ENCODE measurements at regions not wholly inside any gene's neighbourhood (a gene's known extent, or its start where the extent isn't known, plus 50 kb on each side); places are given as distances from the start of the nearest gene placed in this dataset.
"Not testable (repeated sequence)": the region's sequence is repeated elsewhere in the genome, so short reads cannot be mapped to it uniquely, and the experiment has no call there.

DNA sequence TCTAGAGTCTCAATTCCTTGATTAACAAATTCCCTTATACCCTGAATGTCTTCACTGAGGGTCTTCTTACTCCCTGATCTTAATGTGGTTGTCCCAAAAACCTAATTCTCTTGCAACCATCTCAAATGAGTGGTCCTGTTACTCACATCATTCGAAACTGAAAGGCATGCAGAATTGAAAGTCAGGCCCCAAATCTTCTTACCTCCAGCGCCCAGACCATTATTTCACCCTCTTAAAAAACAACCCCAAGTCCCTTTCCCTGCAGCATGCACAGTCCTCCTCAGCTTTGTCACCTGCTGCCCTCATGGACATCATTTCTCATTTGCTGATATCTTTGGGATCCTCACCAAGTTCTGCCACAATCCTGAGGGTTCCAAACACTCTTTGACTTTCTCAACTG lies 230.1 kb downstream of the SEC16B start:
- DNase-seq (ENCODE audit: extremely low read depth, low read depth, low spot score), result no peak

DNA sequence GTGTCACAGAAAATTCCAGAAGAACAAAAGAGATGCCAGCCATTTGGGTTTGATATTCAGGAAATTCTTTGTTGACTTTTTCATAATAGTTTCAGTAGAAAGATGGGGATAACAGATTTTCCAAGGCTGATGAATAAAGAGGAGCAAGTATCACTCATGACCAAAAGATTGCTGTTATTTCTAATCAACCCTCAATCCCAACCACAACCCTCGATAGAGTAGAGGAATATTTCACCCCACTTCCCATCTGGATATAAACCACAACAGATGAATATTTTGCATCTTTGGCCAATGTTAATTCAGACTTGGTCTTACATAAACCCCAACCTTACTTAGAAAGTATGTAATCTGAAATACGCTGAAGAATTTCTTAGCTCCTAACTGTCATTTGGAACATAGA lies 232.4 kb downstream of the SEC16B start:
- DNase-seq (ENCODE audit: extremely low read depth, low read depth, low spot score), result no peak

DNA sequence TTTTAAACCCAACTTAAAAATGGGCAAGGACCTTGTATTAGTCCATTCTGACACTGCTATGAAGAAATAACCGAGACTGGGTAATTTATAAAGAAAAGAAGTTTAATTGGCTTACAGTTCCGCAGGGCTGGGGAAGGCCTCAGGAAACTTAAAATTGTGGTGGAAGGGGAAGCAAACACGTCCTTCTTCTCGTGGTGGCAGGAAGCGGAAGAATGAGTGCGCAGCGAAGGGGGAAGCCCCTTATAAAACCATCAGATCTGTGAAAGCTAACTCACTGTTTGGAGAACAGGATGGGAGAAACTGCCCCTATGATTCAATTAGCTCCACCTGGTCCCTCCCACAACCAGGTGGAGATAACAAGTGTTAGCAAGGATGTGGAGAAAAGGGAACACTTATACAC lies 237.7 kb downstream of the SEC16B start:
- no peak for DNase-seq (ENCODE audit: extremely low read depth, low read depth, low spot score)

- DNase-seq (ENCODE audit: extremely low read depth, low read depth, low spot score), result no peak
Observed at GRCh38 chr1:177729646-177730045, 240.2 kb downstream of the SEC16B start.

DNA sequence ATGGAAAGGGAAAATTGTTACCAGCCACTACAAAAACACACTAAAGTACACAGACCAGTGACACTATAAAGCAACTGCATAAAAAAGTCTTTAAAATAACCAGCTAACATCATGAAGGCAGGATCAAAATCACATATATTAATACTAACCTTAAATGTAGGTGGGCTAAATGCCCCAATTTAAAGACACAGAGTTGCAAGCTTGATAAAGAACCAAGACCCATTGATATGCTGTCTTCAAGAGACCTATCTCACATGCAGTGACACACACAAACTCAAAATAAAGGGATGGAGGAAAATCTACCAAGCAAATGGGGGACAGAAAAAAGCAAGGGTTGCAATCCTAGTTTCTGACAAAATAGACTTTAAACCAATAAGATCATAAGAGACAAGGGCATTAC lies 246.3 kb downstream of the SEC16B start:
- no peak for DNase-seq (ENCODE audit: extremely low read depth, low read depth, low spot score)

DNA sequence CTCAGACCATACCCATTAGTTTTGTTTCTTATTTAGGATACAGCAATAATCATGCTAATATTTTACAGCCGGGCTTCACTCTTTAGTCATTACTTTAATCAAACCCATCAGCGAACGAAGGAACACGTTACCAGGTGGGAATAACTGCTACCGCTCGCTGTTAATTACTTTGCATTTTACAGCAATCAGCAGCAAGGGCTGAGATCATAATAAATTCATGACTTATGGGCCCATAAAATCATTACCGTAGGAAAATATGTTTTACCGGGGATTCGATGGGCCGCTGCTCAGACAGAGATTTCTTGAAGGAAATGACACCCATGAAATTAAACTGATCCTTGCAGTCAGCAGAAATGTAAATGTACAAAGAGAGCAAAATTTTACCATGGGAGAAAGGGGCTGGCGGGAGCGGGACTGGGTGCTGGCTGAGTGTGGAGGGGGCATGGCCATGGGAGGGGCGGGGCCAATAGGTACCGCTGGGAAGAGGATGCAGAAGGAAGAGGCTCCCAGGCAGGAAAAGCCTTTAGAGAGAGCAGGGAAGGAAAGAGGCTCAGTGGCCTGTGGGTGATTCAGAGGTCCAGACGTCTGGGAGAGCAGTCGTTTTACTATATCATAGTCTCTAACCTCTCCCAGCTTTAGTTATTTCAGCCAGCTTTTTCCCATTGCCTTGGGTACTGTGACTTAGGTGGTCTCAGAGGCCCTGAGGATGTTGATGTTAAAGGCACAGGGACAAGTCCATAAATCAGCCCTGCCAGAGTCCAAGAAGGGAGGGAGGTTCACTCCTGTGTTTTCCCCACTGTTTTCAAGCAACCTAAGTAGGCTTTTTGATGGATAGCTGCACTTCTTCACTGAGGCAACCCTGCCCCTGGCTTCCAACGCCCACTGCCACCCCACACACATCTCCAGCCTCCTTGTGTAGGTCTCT lies 258.9 kb downstream of the SEC16B start:
- DNase-seq (ENCODE audit: extremely low read depth, low read depth, low spot score), result no peak

DNA sequence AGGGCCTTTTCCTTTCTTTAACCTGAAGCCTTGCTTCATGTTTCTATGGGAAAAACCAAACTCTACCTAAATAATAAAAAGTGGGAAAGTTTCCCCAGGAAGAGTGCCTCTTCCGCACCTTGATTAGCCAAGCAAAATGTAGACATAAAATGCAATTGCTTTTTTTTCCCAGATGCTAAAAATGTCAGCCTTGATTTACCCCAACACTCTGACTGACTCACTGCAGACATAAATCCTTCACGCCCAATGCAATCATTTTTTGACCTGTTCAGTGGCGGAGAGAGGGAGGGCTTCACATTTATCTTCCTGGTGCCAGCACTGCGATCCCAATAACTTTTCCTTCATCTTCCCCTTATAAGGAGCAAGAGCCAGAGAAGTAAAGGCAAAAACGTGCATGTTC lies 261.5 kb downstream of the SEC16B start:
- no peak for DNase-seq (ENCODE audit: extremely low read depth, low read depth, low spot score)

DNA sequence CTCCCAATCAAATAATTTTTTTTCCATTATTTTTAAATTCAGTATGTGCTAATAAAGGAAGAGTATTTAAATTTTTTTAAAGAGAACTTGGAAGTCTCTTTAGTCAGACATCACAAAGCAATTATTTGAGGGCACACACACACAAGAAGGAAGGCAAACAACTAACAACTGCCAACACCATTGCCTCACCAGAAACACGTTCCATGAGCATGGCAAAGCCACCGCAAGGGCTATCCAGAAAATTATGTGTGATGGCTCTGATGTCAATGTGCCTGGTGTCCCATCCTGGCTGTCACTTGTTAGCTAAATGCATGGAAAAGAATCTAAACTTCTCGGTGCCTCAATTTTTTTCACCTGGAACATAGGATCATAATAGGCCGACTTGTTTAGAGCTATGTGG lies 262.9 kb downstream of the SEC16B start:
- DNase-seq (ENCODE audit: extremely low read depth, low read depth, low spot score), result no peak

DNA sequence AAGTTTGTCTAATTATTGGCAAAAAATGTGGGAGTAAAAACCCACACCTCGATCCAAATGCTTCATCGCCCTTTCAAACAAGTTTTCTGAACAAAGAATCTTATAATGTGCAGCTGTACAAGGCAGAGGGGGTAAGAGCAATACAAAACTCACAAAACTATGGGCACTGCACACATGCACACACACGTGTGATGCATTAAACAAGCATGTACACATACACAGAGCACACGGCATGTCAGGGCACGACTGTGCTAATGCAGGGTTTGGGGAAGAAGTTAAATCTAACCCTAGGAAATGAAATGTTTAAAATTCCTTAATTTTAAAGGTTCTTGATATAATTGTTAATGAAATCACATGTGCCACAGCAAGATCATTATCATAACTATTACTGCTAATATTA lies 264.0 kb downstream of the SEC16B start:
- no peak for DNase-seq (ENCODE audit: extremely low read depth, low read depth, low spot score)

GRCh38 chr1:177703888-177704446 lies 265.9 kb downstream of the SEC16B start:
- DNase-seq (ENCODE audit: extremely low read depth, low read depth, low spot score), result no peak

- DNase-seq (ENCODE audit: extremely low read depth, low read depth, low spot score), result no peak
Observed at GRCh38 chr1:177701654-177702353, 268.1 kb downstream of the SEC16B start.

DNA sequence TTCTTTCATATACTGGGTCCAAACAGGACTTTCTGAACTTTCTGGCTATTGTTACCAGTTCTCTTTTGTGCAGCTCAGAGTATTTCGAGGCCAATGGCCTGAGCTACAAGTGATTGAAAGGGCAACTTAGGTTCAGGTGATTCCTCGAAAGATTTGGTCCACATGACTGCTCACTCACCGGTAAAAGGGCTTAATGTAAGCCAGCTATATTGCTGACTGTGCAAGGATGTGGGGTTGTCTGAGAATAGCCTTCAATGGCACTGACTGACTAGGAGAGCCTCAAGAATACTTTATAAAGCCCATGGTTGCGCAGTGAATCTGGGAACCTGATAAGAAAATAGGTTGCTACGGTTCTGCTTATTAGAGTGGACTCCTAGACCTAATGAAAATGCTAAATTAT lies 269.0 kb downstream of the SEC16B start:
- DNase-seq (ENCODE audit: extremely low read depth, low read depth, low spot score), result no peak

DNA sequence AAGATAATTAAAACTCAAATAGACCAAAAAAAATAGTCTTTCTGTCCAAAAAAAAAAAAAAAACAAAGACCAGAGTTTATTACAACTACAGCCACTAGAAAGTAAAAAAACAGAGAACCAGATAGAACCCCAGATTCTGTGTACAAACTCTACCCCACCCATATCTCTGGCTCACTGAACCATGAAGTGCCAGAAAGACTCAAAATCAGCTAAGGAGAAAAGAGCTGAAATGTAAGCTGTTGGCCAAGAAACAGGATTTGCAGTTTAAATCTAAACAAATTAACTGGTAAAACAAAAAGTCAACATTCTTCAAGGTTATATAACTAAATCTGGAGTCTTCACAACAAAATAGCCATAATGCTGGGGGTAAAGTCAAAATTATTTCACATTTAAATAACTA lies 278.9 kb downstream of the SEC16B start:
- no peak for DNase-seq (ENCODE audit: extremely low read depth, low read depth, low spot score)

- DNase-seq (ENCODE audit: extremely low read depth, low read depth, low spot score), result no peak
Observed at GRCh38 chr1:177687544-177687943, 282.3 kb downstream of the SEC16B start.

DNA sequence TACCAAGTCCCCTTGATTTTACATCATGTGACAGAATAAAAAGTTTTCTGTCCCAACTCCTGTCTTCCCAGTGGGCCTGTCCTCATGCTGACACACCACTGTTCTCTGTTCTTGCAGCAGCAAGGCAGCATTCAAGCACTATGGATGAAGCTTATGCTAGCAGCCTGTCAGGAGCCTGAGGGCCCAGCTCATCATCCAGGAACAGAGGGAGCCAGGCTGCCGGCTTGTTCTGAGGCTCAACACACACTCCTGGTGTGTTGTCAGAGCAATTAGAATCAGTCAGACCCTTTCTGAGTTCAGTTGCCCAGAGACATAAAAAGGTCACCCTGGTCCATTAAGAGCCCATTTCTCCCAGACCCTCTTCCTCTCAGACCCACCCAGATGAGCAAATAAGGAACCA lies 282.9 kb downstream of the SEC16B start:
- no peak for DNase-seq (ENCODE audit: extremely low read depth, low read depth, low spot score)

DNA sequence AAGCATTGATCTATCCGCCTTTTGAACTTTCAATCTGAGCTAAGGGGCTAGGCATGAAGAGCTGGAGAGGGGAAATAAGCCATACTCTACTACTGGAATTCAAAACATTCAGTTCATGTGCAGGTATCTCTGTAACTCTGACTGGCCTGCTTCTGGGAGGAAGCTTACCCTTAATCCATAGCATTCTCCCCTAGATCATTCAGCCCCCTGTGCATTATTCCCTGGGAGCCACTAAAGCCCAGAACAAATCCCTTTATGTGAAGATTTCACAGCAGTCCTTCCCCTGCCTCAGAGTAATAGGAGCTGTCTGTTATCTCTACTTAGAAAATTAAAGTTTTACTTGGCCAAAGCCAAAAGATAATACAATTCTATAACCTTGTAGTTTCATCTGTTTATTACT lies 300.7 kb downstream of the SEC16B start:
- DNase-seq (ENCODE audit: extremely low read depth, low read depth, low spot score), result no peak

DNA sequence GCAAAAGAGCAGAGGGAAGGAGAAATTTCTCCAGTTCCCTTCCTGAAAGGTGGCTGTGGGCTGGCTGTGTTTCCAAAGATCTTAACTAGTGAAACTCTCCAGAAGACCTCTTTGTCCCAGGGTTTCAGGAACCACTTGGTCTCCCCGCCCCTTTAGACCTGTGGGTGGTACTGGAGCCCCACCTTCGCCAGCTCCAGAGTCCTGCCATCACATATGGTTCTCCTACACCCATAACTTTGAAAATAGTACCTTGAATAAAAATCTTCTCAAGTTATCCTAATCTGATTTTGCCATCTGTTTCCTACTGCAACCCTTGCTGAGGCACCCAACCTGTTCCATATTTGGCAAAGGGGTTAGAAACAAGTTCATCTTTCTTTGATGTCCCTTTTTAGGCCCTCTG lies 303.9 kb downstream of the SEC16B start:
- DNase-seq (ENCODE audit: extremely low read depth, low read depth, low spot score), result no peak

DNA sequence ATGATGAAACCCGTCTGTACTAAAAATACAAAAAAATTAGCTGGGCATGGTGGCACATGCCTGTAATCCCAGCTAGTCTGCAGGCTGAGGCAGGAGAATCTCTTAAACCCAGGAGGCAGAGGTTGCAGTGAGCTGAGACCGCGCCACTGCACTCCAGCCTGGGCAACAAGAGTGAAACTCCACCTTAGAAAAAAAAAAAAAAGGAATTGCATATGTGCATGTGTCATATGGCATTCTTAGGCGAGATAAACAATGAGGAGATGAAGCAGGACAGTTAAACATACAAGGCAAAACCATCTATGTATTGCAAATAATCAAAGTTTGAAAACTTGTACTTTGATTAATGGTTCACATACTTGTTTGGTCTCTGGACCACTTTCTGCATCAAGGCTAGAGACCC lies 305.1 kb downstream of the SEC16B start:
- not testable (repeated sequence) for DNase-seq (ENCODE audit: extremely low read depth, low read depth, low spot score)

GRCh38 chr1:177660188-177660587 lies 309.7 kb downstream of the SEC16B start:
- no peak for DNase-seq (ENCODE audit: extremely low read depth, low read depth, low spot score)

DNA sequence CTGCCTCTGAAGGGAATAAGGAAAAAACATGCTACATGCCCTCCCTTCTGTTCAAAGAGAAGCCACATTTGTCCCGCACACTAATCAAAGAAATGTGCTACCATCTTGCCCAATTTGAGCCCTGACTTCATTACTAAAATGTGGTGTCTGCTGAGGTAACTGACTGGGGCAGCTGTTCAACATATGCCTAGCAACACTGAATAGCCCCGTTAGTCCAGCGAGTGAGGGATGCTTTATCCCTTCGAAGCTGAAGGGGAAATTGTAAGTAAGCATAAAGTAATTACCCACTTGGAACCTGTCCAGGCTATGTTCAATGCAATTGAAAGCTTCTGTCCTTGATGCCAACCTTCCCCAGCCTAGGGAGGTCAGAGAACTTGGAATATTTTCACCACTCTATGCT lies 310.6 kb downstream of the SEC16B start:
- DNase-seq (ENCODE audit: extremely low read depth, low read depth, low spot score), result no peak

- no peak for DNase-seq (ENCODE audit: extremely low read depth, low read depth, low spot score)
Observed at GRCh38 chr1:177656598-177656997, 313.3 kb downstream of the SEC16B start.

DNA sequence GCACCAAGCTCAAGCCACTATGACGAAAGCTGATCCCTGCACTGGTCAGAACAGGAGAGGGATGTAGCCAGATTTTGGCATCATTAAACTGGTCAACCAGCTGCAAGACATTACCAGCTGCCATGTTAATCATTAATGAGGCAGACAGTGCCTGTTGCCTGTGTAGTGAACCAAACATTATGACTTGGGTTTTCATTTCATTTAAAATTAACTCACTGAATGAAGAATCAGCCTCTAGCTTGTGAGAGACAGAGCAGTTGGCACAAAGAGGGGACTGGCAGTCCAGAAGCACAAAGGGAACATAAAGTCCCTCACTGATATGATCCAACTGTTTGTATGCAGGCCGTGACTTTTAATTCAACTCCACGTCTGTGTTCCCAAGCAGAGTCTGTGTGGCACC lies 318.9 kb downstream of the SEC16B start:
- no peak for DNase-seq (ENCODE audit: extremely low read depth, low read depth, low spot score)
